ENCODE measurements at regions not wholly inside any gene's neighbourhood (a gene's known extent, or its start where the extent isn't known, plus 50 kb on each side); places are given as distances from the start of the nearest gene placed in this dataset.
"Not testable (repeated sequence)": the region's sequence is repeated elsewhere in the genome, so short reads cannot be mapped to it uniquely, and the experiment has no call there.

- Histone ChIP-seq H3K9me3 (no peaks in the 10 kb centered on the region), H3K4me1 (no peaks in the 10 kb centered on the region), H3K4me3 (no peak overlapping the region), H3K36me3 (no peaks in the 10 kb centered on the region), H3K27ac (no peak overlapping the region), H3K27me3 (no peaks in the 10 kb centered on the region)
- DNase-seq: no peak
- no peak for TF ChIP-seq POLR2A (IDR thresholded peaks at IDR 0.05)
- intact Hi-C loops (cut with DNase I; ENCODE audit: low total_unique reads): no loop called here
Measured at GRCh38 chrX:74187211-74187610, 116.8 kb upstream of the ZCCHC13 start.

DNA sequence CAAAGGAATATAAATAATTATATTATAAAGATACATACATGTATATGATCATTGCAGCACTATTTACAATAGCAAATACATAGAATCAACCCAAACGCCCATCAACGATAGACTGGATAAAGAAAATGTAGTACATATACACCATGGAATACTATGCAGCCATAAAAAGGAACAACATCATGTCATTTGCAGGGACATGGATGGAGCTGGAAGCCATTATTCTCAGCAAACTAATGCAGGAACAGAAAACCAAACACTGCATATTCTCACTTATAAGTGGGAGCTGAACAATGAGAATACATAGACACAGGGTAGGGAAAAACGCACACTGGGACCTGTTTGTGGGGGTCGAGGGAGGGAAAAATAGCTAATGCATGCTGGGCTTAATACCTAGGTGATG lies 120.9 kb upstream of the ZCCHC13 start:
- H3K4me1 ChIP-seq; H3K27ac ChIP-seq; H3K4me3 ChIP-seq; H3K9me3 ChIP-seq; H3K36me3 ChIP-seq; H3K27me3 ChIP-seq; intact Hi-C loops (cut with DNase I; ENCODE audit: low total_unique reads); DNase-seq: not testable (repeated sequence)

GRCh38 chrX:74181976-74182375 lies 122.0 kb upstream of the ZCCHC13 start:
- H3K4me1 ChIP-seq; DNase-seq; intact Hi-C loops (cut with DNase I; ENCODE audit: low total_unique reads): not testable (repeated sequence)

DNA sequence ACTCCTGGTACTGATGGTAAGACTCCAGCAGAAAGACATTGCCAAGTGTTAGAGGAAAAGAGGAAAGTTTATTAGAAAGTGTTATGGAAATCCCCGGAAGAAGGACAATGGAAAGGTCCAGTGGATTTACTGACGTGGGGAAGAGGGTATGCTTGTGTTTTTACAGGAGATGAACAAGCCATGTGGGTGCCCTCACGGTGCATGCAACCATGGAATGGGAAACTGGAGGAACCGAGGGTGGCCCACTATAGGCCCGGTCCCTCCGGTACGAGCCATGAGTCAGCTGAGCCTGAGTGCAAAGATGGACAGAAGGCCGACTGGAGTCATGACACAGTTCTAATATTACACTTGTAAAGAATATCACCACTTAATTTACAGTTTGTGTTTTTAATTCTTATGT lies 123.3 kb upstream of the ZCCHC13 start:
- no peak overlapping the region for H3K27ac ChIP-seq

More at GRCh38 chrX:74181976-74182375, 122.0 kb upstream of the ZCCHC13 start:
- H3K27ac ChIP-seq, H3K9me3 ChIP-seq, H3K27me3 ChIP-seq, H3K36me3 ChIP-seq, H3K4me3 ChIP-seq: not testable (repeated sequence)

DNA sequence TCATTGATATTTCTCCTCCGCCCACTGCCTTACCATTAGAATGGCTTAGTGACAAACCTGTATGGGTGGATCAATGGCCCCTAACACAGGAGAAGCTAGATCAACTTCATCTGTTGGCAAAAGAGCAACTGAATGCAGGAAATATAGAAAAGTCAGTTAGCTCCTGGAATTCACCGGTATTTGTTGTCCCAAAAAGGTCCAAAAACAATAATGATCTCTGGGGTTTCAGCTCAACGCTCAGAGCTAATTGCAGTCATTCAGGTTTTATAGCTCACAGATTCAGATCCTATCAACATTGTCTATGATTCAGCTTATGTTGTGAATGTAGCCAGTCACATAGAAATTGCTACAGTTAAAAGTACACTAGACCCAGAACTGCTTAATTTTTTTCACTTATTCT lies 124.0 kb upstream of the ZCCHC13 start:
- TF ChIP-seq POLR2A (IDR thresholded peaks at IDR 0.05) (no peak), CTCF (IDR thresholded peaks at IDR 0.05) (no peak)
- DNase-seq: no peak
- H3K27me3 ChIP-seq: peaks cover 0 to 6% of the 10 kb centered on the region in 2 donors

More for the DNA sequence above, 123.3 kb upstream of the ZCCHC13 start:
- Histone ChIP-seq H3K4me1 (no peaks in the 10 kb centered on the region), H3K36me3 (no peaks in the 10 kb centered on the region), H3K4me3 (no peak overlapping the region), H3K27me3 (no peaks in the 10 kb centered on the region), H3K9me3 (no peaks in the 10 kb centered on the region)
- DNase-seq: no peak
- TF ChIP-seq POLR2A (IDR thresholded peaks at IDR 0.05): no peak
- TF ChIP-seq CTCF (IDR thresholded peaks at IDR 0.05): no peak
- intact Hi-C loops (cut with DNase I; ENCODE audit: low total_unique reads): no loop called here

GRCh38 chrX:74179499-74179898 lies 124.5 kb upstream of the ZCCHC13 start:
- H3K27me3 ChIP-seq: peaks cover 0 to 6% of the 10 kb centered on the region in 2 donors
- no peaks in the 10 kb centered on the region for H3K36me3 ChIP-seq
- intact Hi-C loops (cut with DNase I; ENCODE audit: low total_unique reads): no loop called here
- H3K4me3 ChIP-seq: no peak overlapping the region
- peak overlapping the region in 1 of 2 donors; percentile 36 for H3K27ac ChIP-seq
- H3K9me3 ChIP-seq: no peaks in the 10 kb centered on the region
- no peaks in the 10 kb centered on the region for H3K4me1 ChIP-seq
- no peak for TF ChIP-seq POLR2A (IDR thresholded peaks at IDR 0.05)
- TF ChIP-seq CTCF (IDR thresholded peaks at IDR 0.05): no peak
- no peak for DNase-seq

More for the DNA sequence above, 124.0 kb upstream of the ZCCHC13 start:
- intact Hi-C loops (cut with DNase I; ENCODE audit: low total_unique reads): no loop called here
- Histone ChIP-seq H3K36me3 (no peaks in the 10 kb centered on the region), H3K4me3 (no peak overlapping the region), H3K4me1 (no peaks in the 10 kb centered on the region), H3K9me3 (no peaks in the 10 kb centered on the region), H3K27ac (peak overlapping the region in 1 of 2 donors; percentile 36)

GRCh38 chrX:74179071-74179470 lies 124.9 kb upstream of the ZCCHC13 start:
- Histone ChIP-seq H3K4me3 (no peak overlapping the region), H3K9me3 (no peaks in the 10 kb centered on the region), H3K4me1 (no peaks in the 10 kb centered on the region), H3K27me3 (peaks cover 0 to 6% of the 10 kb centered on the region in 2 donors), H3K27ac (peak overlapping the region in 1 of 2 donors; percentile 36), H3K36me3 (no peaks in the 10 kb centered on the region)
- DNase-seq: no peak
- no peak for TF ChIP-seq CTCF (IDR thresholded peaks at IDR 0.05)
- no peak for TF ChIP-seq POLR2A (IDR thresholded peaks at IDR 0.05)
- intact Hi-C loops (cut with DNase I; ENCODE audit: low total_unique reads): no loop called here
